IMR-90 (cell line): ENCODE measurements at regions not wholly inside any gene's neighbourhood (a gene's known extent, or its start where the extent isn't known, plus 50 kb on each side); places are given as distances from the start of the nearest gene placed in this dataset.

ENCODE experiments used
- ATAC-seq: fragments of 200-7000 bp; cut with Tn5 transposase; 2 replicates; pipeline ENCODE4 v1.9.1; 2020; ENCODE audit warnings: low read depth, mild to moderate bottlenecking, moderate library complexity
- BruUV-seq: library from RNA; stranded (reverse); fragments of 400-500 nt; replicated peaks from 2 replicates; lab custom pipeline; 2021; lab: Mats Ljungman, UMichigan
- CTCF ChIA-PET: fragments of 300-600 bp; formaldehyde crosslinking; extraction: SDS; loops from one replicate; lab custom pipeline; 2021; ENCODE audit warnings: antibody characterized with exemption; lab: Yijun Ruan, JAX
- POLR2A ChIA-PET: fragments of 300-600 bp; sonication (Branson Sonifier 250); formaldehyde crosslinking; loops from one replicate; lab custom pipeline; 2022; ENCODE audit warnings: antibody characterized with exemption; ENCODE audit not compliant: unreplicated experiment; lab: Charles Lee
- DNase-seq: peaks from one replicate; pipeline ENCODE4 v3.0.0; 2013
- H2AFZ ChIP-seq: replicated peaks from 2 replicates; pipeline ENCODE3; 2013; ENCODE audit warnings: low read length, mild to moderate bottlenecking; ENCODE audit not compliant: poor library complexity
- H2AK5ac ChIP-seq: 2 replicates; pipeline ENCODE4 v1.6.1; 2013; ENCODE audit warnings: low read depth, low read length, inconsistent platforms
- H2AK9ac ChIP-seq: replicated peaks from 2 replicates; pipeline ENCODE3; 2013; ENCODE audit warnings: mild to moderate bottlenecking, low read depth, low read length, moderate library complexity; ENCODE audit not compliant: poor library complexity
- H2BK120ac ChIP-seq: 2 replicates; pipeline ENCODE4 v1.6.1; 2013; ENCODE audit warnings: low read depth, low read length, inconsistent platforms
- H2BK15ac ChIP-seq: 3 replicates; pipeline ENCODE4 v1.6.1; 2013; ENCODE audit warnings: low read depth, low read length, inconsistent platforms
- H2BK20ac ChIP-seq: 2 replicates; pipeline ENCODE4 v1.6.1; 2013; ENCODE audit warnings: low read depth, mild to moderate bottlenecking, inconsistent platforms, low read length, moderate library complexity
- H2BK5ac ChIP-seq: 2 replicates; pipeline ENCODE4 v1.6.1; 2013; ENCODE audit warnings: mild to moderate bottlenecking, low read depth, low read length, inconsistent platforms; ENCODE audit not compliant: poor library complexity, severe bottlenecking
- H3K14ac ChIP-seq: replicated peaks from 2 replicates; pipeline ENCODE4 v1.6.1; 2013; ENCODE audit warnings: low read depth, low read length, inconsistent platforms
- H3K18ac ChIP-seq: 2 replicates; pipeline ENCODE4 v1.6.1; 2013; ENCODE audit warnings: low read depth, low read length, control low read depth
- H3K23ac ChIP-seq: 2 replicates; pipeline ENCODE4 v1.6.1; 2013; ENCODE audit warnings: low read depth, low read length, inconsistent platforms
- H3K27ac ChIP-seq: 2 replicates; pipeline ENCODE4 v1.5.1; 2013; ENCODE audit warnings: mild to moderate bottlenecking, control low read depth, low read length; ENCODE audit not compliant: insufficient read depth
- H3K27me3 ChIP-seq: 2 replicates; pipeline ENCODE4 v1.6.1; 2013; ENCODE audit warnings: low read length; ENCODE audit not compliant: control insufficient read depth, insufficient read depth
- H3K36me3 ChIP-seq: 2 replicates; pipeline ENCODE4 v1.6.1; 2013; ENCODE audit warnings: low read length, mixed read lengths; ENCODE audit not compliant: control insufficient read depth, insufficient read depth
- H3K4ac ChIP-seq: 2 replicates; pipeline ENCODE4 v1.6.1; 2013; ENCODE audit warnings: low read depth, low read length, inconsistent platforms
- H3K4me1 ChIP-seq: 2 replicates; pipeline ENCODE4 v1.6.1; 2013; ENCODE audit warnings: low read length, mixed read lengths; ENCODE audit not compliant: control insufficient read depth, insufficient read depth
- H3K4me2 ChIP-seq: 2 replicates; pipeline ENCODE4 v1.6.1; 2013; ENCODE audit warnings: low read depth, mild to moderate bottlenecking, control low read depth, low read length, moderate library complexity
- H3K4me3 ChIP-seq: 2 replicates; pipeline ENCODE4 v1.5.1; 2013; ENCODE audit warnings: low read depth, mild to moderate bottlenecking, control low read depth, low read length, moderate library complexity; ENCODE audit not compliant: insufficient read depth
- H3K56ac ChIP-seq: 2 replicates; pipeline ENCODE4 v1.6.1; 2013; ENCODE audit warnings: low read length, inconsistent platforms; ENCODE audit not compliant: insufficient read depth; ENCODE audit errors: extremely low read depth
- H3K79me1 ChIP-seq, 2 experiments: 2 replicates each; pipeline ENCODE4 v1.6.1; 2013; ENCODE audit warnings: low read length in 2 of 2, inconsistent platforms in 1 of 2, low read depth in 1 of 2
- H3K9ac ChIP-seq: 2 replicates; pipeline ENCODE4 v1.6.1; 2013; ENCODE audit warnings: low read depth, low read length, control low read depth
- H3K9me1 ChIP-seq: 2 replicates; pipeline ENCODE4 v1.6.1; 2013; ENCODE audit warnings: low read length, inconsistent platforms; ENCODE audit not compliant: insufficient read depth
- H3K9me3 ChIP-seq: 2 replicates; pipeline ENCODE4 v1.6.1; 2013; ENCODE audit warnings: low read length; ENCODE audit not compliant: control insufficient read depth, insufficient read depth
- H4K20me1 ChIP-seq: 2 replicates; pipeline ENCODE4 v1.6.1; 2013; ENCODE audit warnings: low read length, inconsistent platforms; ENCODE audit not compliant: insufficient read depth
- H4K5ac ChIP-seq: 2 replicates; pipeline ENCODE4 v1.6.1; 2013; ENCODE audit warnings: mild to moderate bottlenecking, low read depth, low read length, control low read depth
- H4K8ac ChIP-seq, 2 experiments: 2 replicates each; pipeline ENCODE4 v1.6.1; 2013; ENCODE audit warnings: low read depth in 2 of 2, low read length in 2 of 2, control low read depth in 1 of 2, inconsistent platforms in 1 of 2
- H4K91ac ChIP-seq: 2 replicates; pipeline ENCODE4 v1.6.1; 2013; ENCODE audit warnings: low read depth, low read length, inconsistent platforms; ENCODE audit not compliant: insufficient read depth
- BHLHE40 ChIP-seq: fragments of 150-350 bp; IDR thresholded peaks from 2 replicates; pipeline ENCODE4 v1.6.1; 2016; ENCODE audit warnings: mild to moderate bottlenecking, low read depth, low read length
- FOS ChIP-seq: fragments of 150-350 bp; IDR thresholded peaks from 2 replicates; pipeline ENCODE4 v1.6.1; 2016; ENCODE audit warnings: low read depth, low read length
- MAFK ChIP-seq: IDR thresholded peaks from 2 replicates; pipeline ENCODE4 v1.6.1; 2012; ENCODE audit warnings: low read depth, low read length, improper control_type of control experiment
- MAZ ChIP-seq: IDR thresholded peaks from 2 replicates; pipeline ENCODE4 v1.6.1; 2012; ENCODE audit warnings: low read depth, mild to moderate bottlenecking, low read length, improper control_type of control experiment, moderate library complexity, borderline replicate concordance
- MXI1 ChIP-seq: IDR thresholded peaks from 2 replicates; pipeline ENCODE4 v1.6.1; 2012; ENCODE audit warnings: low read depth, mild to moderate bottlenecking, low read length, moderate library complexity, borderline replicate concordance
- NFE2L2 ChIP-seq: fragments of 150-350 bp; IDR thresholded peaks from 2 replicates; pipeline ENCODE4 v1.6.1; 2016; ENCODE audit warnings: low read depth, mild to moderate bottlenecking, low read length
- POLR2A ChIP-seq: IDR thresholded peaks from 2 replicates; pipeline ENCODE4 v1.6.1; 2012; ENCODE audit warnings: mild to moderate bottlenecking, low read depth, low read length
- RAD21 ChIP-seq: IDR thresholded peaks from 2 replicates; pipeline ENCODE4 v1.6.1; 2012; ENCODE audit warnings: low read length, improper control_type of control experiment
- RCOR1 ChIP-seq: IDR thresholded peaks from 2 replicates; pipeline ENCODE4 v1.6.1; 2012; ENCODE audit warnings: mild to moderate bottlenecking, low read length, improper control_type of control experiment; ENCODE audit not compliant: insufficient replicate concordance
- RFX5 ChIP-seq: IDR thresholded peaks from 2 replicates; pipeline ENCODE4 v1.8.0; 2012; ENCODE audit warnings: low read depth, mild to moderate bottlenecking, low read length, moderate library complexity
- SMC3 ChIP-seq: fragments of 150-350 bp; IDR thresholded peaks from 2 replicates; pipeline ENCODE4 v1.6.1; 2016; ENCODE audit warnings: low read depth, mild to moderate bottlenecking, antibody characterized with exemption, low read length, moderate library complexity
- WGBS, 2 experiments: methylation state at CpG; one replicate each; pipeline versions ENCODE4 v1.1.5 to v1.1.7; 2013; ENCODE audit warnings: missing lambda C conversion rate in 2 of 2; ENCODE audit not compliant: insufficient read length in 1 of 2; ENCODE audit errors: extremely low coverage in 2 of 2; 5-methylcytosine and 5-hydroxymethylcytosine counted together
- dilution Hi-C: fragments of 300-500 bp; cut with HindIII; formaldehyde crosslinking; loops from one replicate; pipeline ENCODE4 v1.14.3; 2018; ENCODE audit warnings: low sequenced_read_pairs; ENCODE audit not compliant: unreplicated experiment
- in situ Hi-C: fragments of 300-500 bp; cut with MboI; formaldehyde crosslinking; loops from 3 replicates; pipeline ENCODE4 v1.14.3; 2019; ENCODE audit warnings: low sequenced_read_pairs, inconsistent platforms, mixed read lengths
- intact Hi-C: fragments of 100-400 bp; cut with micrococcal nuclease; formaldehyde crosslinking; loops from 2 replicates; pipeline ENCODE4 v1.10.0; 2022
- TF ChIP-seq, protein P1 (sequence below): conservative IDR thresholded peaks from 2 replicates; pipeline ENCODE4 v1.5.1; 2012; ENCODE audit warnings: mild to moderate bottlenecking, low read depth, low read length, improper control_type of control experiment
- TF ChIP-seq, protein P2 (sequence below): fragments of 150-350 bp; IDR thresholded peaks from 2 replicates; pipeline ENCODE4 v1.6.1; 2017; ENCODE audit warnings: mild to moderate bottlenecking, antibody characterized with exemption, low read length, low read depth
- TF ChIP-seq, protein P3 (sequence below): fragments of 150-350 bp; IDR thresholded peaks from 2 replicates; pipeline ENCODE4 v1.6.1; 2016; ENCODE audit warnings: low read depth, mild to moderate bottlenecking, low read length, moderate library complexity, borderline replicate concordance

DNA sequence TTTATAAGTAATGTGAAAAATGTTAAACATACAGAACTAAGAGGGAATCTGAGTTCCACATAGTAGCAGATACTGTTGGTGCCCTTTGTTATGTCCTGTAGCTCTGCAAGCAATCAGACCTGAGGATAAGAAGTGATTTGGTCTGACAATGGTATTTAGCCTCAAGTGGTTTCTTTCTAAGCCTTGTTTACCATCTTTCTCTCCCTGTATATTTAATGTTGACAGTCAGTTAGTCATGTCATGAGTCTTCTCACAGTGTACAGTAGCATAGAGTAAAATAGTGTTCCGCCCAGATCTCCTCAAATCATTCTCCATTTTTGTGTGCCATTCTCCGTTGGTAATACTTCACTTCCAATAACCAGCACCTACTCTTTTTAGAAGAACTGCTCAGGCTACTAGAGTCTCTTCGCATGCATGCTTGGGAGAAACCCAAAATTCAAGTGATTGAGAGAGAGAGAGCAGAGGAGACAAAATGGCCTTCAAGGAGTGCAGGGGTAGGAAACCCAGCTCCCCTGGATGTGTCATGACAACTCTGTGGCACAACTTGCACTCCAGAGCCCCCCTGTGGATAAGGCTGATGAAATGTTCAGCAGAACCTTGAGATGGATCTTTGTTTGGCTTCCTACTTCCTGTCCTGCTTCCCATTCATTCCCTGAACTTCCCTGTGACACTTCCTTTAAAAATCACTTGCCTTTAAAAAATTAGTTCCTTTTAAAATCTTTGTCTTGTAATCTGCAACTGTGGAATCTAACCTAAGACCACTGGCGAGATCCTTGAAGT, 129.2 kb upstream of the FST start:
- peak overlapping the region; percentile 6 to 65; a peak in 2 of 4 replicates for H4K8ac ChIP-seq
- H3K9me3 ChIP-seq, result no peaks in the 10 kb centered on the region; the same call in 1 of the 2 replicates
- H2AK5ac ChIP-seq, result peak overlapping the region; percentile 30
- H2AK9ac ChIP-seq, result no peak overlapping the region
- no peak overlapping the region for H3K56ac ChIP-seq
- peak overlapping the region; percentile 14 for H2BK120ac ChIP-seq
- peak overlapping the region; percentile 2 for H2BK5ac ChIP-seq
- peak overlapping the region; percentile 14; the same call in 1 of the 2 replicates for H4K91ac ChIP-seq
- no peak overlapping the region for H3K27ac ChIP-seq
- H3K23ac ChIP-seq, result no peak overlapping the region
- no peak overlapping the region for H3K4me2 ChIP-seq
- H4K5ac ChIP-seq, result peak overlapping the region; percentile 13; the same call in 1 of the 2 replicates
- H3K4me3 ChIP-seq, result no peak overlapping the region
- H4K20me1 ChIP-seq, result no peaks in the 10 kb centered on the region
- dilution Hi-C loops (no loop called here), in situ Hi-C loops (no loop called here), intact Hi-C loops (no loop called here)
- H2BK20ac ChIP-seq, result peak overlapping the region; percentile 57; the same call in 1 of the 2 replicates
- no CpG with 5 or more reads among the region's 4 CpGs for WGBS, 2 experiments
- peak overlapping the region; percentile 69 for H3K4ac ChIP-seq
- H3K4me1 ChIP-seq, result peaks cover 7% of the 10 kb centered on the region; the same call in 1 of the 2 replicates
- H3K79me1 ChIP-seq, result no peaks in the 10 kb centered on the region
- no TSS peak for BruUV-seq
- no peak overlapping the region for H3K9ac ChIP-seq
- ChIA-PET POLR2A (no interaction called here), CTCF (interaction anchor here (0.6 kb wide), 1 partner anchor 328 kb away, joined by 3 read pairs; no protein-coding TSS in a partner anchor)
- peak overlapping the region; percentile 48; the same call in 2 of the 3 replicates for H2BK15ac ChIP-seq
- no peaks in the 10 kb centered on the region for H3K27me3 ChIP-seq
- no peaks in the 10 kb centered on the region for H3K36me3 ChIP-seq
- H3K18ac ChIP-seq, result peak overlapping the region; percentile 6; the same call in 1 of the 2 replicates
- no peaks in the 10 kb centered on the region for H3K9me1 ChIP-seq
- H2AFZ ChIP-seq, result no peak overlapping the region
- DNase-seq, result peak; percentile 37
- H3K14ac ChIP-seq, result peak overlapping the region; percentile 6; the same call in 1 of the 2 replicates
- peak; percentile 13 for ATAC-seq
- no peak for TF ChIP-seq BHLHE40
- TF ChIP-seq RCOR1, result no peak
- no peak for TF ChIP-seq RFX5
- TF ChIP-seq MXI1, result no peak
- TF ChIP-seq, protein P1, sequence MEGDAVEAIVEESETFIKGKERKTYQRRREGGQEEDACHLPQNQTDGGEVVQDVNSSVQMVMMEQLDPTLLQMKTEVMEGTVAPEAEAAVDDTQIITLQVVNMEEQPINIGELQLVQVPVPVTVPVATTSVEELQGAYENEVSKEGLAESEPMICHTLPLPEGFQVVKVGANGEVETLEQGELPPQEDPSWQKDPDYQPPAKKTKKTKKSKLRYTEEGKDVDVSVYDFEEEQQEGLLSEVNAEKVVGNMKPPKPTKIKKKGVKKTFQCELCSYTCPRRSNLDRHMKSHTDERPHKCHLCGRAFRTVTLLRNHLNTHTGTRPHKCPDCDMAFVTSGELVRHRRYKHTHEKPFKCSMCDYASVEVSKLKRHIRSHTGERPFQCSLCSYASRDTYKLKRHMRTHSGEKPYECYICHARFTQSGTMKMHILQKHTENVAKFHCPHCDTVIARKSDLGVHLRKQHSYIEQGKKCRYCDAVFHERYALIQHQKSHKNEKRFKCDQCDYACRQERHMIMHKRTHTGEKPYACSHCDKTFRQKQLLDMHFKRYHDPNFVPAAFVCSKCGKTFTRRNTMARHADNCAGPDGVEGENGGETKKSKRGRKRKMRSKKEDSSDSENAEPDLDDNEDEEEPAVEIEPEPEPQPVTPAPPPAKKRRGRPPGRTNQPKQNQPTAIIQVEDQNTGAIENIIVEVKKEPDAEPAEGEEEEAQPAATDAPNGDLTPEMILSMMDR, result peak; percentile 26; the same call in 1 of the 2 replicates
- TF ChIP-seq RAD21, result peak; percentile 43; the same call in 1 of the 2 replicates
- no peak for TF ChIP-seq MAZ
- no peak for TF ChIP-seq FOS
- TF ChIP-seq, protein P2, sequence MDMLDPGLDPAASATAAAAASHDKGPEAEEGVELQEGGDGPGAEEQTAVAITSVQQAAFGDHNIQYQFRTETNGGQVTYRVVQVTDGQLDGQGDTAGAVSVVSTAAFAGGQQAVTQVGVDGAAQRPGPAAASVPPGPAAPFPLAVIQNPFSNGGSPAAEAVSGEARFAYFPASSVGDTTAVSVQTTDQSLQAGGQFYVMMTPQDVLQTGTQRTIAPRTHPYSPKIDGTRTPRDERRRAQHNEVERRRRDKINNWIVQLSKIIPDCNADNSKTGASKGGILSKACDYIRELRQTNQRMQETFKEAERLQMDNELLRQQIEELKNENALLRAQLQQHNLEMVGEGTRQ, result no peak
- TF ChIP-seq, protein P3, sequence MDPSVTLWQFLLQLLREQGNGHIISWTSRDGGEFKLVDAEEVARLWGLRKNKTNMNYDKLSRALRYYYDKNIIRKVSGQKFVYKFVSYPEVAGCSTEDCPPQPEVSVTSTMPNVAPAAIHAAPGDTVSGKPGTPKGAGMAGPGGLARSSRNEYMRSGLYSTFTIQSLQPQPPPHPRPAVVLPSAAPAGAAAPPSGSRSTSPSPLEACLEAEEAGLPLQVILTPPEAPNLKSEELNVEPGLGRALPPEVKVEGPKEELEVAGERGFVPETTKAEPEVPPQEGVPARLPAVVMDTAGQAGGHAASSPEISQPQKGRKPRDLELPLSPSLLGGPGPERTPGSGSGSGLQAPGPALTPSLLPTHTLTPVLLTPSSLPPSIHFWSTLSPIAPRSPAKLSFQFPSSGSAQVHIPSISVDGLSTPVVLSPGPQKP, result no peak
- no peak for TF ChIP-seq NFE2L2
- peak; percentile 15; the same call in 1 of the 2 replicates for TF ChIP-seq SMC3
- TF ChIP-seq POLR2A, result no peak
- no peak for TF ChIP-seq MAFK
